ENCODE measurements at regions not wholly inside any gene's neighbourhood (a gene's known extent, or its start where the extent isn't known, plus 50 kb on each side); places are given as distances from the start of the nearest gene placed in this dataset.
"Not testable (repeated sequence)": the region's sequence is repeated elsewhere in the genome, so short reads cannot be mapped to it uniquely, and the experiment has no call there.

DNA sequence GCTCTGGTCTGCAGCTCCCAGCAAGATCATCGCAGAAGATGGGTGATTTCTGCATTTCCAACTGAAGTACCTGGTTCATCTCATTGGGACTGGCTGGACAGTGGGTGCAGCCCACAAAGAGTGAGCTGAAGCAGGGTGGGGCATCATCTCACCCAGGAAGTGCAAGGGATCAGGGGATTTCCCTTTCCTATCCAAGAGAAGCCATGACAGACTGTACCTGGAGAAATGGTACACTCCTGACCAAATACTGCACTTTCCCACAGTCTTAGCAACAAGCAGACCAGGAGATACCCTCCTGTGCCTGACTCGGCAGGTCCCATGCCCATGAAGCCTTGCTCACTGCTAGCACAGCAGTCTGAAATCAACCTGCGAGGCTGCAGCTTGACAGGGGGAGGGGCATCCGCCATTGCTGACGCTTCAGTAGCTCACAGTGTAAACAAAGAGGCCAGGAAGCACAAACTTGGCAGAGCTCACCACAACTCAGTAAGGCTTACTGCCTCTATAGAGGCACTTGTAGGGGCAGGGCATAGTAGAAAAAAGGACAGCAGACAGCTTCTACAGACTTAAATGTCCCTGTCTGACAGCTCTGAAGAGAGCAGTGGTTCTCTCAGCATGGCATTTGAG lies 60.5 kb downstream of the AREG start:
- DNase-seq (ENCODE audit: low read depth in 1 of 2, low spot score in 1 of 2) = not testable (repeated sequence)

DNA sequence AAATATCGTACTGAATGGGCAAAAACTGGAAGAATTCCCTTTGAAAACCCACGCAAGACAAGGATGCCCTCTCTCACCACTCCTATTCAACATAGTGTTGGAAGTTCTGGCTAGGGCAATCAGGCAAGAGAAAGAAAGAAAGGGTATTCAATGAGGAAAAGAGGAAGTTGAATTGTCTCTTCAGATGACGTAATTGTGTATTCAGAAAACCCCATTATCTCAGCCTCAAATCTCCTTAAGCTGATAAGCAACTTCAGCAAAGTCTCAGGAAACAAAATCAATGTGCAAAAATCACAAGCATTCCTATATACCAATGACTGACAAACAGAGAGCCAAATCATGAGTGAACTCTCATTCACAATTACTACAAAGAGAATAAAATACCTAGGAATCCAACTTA lies 64.4 kb downstream of the AREG start:
- not testable (repeated sequence) for DNase-seq (ENCODE audit: low read depth in 1 of 2, low spot score in 1 of 2)

DNA sequence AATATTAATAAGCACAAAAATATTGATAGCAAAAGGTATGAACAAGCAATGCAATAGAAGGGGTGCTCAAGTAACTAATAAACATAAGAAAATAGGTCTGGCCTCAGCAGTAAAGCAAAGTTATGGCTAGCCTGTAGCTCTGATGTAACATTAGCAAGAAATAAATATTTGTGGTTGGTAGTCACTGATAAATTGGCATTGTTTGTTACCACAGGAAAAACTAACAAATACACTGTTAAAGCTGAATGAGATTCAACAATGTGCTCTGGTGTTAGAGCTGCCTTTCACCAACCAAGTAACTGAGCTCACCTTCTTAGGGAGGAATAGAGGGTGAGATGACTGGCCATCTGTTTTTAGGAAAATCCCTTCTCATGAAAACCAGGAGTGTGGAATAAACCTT lies 71.4 kb downstream of the AREG start:
- DNase-seq (ENCODE audit: low read depth in 1 of 2, low spot score in 1 of 2) = no peak

DNA sequence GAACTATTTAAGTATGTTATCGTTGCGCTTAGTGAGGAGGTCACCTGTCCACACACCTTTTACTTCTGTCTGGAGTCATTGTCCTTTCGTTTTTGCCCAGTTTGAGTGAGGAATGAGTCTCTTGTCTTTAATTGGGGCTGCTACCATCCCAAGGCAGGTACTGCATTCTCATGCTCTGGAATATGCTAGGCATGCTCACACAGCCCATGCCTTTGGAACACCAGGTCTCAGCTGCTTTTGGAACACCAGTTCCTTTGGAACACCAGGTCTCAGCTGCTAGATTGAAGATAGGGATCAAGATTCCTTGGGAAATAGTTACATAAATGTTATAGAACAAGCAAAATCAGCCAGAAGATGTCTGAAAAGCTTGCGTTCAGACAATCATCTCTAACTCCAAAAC lies 73.1 kb downstream of the AREG start:
- no peak for DNase-seq (ENCODE audit: low read depth in 1 of 2, low spot score in 1 of 2)

DNA sequence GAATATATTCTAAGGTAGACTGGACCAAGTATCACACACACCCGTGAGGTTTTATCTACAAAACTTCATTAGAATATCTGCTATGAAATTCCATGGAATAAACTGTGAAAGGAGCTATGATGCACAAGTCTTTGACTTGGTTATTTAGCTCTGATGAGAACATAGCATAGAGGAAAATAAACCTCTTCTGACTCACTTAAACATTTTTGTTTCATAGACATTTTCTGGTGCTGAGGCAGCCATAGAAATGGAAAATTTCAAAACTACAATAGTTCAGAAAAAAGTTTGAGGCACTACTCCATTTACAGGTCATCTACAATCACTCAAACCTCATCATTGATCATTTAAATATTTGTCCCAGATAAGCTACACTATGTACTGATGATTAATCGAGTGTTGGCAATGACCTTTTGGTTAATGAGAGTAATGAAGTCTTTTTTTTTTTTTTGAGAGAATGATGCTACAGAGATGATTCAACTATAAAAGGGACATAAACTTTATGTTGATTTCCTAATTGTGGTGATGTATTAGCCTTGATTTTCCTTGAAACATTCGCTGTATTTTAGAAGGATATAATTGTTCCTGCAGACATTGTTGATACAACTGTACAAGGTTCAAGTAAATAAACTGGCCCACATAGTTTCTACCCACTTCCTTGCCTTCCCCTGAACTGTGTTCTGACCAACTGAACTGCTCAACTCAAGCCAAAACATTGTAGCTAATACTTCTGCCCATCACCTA lies 77.5 kb downstream of the AREG start:
- no peak for DNase-seq (ENCODE audit: low read depth in 1 of 2, low spot score in 1 of 2)

DNA sequence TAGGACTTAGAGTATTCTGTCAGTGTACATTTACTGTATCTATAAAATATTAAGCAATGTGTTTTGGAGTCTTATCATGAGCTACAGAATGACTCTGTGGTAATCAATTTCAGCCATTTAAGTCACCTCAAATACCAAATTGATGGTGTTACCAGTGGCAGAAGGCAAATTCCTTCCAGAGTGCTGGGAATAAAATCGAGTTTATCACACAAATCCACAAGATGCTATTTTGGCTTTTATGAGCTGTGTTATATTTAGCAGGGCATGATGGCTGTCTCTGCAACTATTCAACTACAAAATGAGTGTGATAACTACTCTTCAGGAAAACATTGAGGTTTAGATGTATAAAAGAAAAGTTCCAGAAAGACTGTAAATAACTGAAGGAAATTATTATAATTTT lies 78.2 kb downstream of the AREG start:
- DNase-seq (ENCODE audit: low read depth in 1 of 2, low spot score in 1 of 2) = no peak

DNA sequence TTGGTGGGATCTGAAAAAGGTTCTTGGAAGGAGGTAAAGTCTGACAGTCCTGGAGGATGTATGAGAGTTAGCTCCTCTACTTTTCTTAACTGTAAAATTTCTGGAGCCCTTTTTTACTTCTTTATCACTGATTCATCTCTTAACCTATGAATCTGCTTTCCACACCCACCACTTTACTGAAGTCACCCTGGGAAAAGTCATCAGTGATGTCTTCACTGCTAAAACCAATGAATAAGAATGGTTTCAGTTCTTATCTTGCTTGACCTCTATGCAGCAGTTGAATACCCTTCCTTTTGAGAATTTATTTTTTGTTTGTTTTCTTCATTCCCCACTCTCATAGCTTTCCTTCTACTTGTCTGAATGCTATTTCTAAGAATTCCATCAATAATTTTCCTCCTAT lies 80.0 kb downstream of the AREG start:
- DNase-seq (ENCODE audit: low read depth in 1 of 2, low spot score in 1 of 2) = no peak

DNA sequence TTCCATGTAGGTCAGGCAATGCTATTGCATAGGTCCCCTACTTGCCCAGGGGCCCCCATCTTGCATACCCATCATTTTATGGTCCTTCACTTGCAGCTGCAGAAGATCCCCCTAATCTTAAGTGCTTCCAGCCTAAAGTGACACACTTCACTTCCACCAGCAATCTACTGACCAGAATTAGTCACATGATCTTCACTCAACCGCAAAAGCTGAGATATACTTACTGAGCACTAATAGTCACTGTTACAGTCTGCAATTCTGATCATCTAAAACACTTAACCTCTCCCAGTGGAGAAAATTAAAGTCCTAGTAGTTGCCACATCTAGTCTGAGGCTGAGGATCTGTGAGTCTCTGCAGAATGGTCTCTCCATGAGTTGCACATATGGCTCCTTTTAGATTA lies 82.1 kb downstream of the AREG start:
- DNase-seq (ENCODE audit: low read depth in 1 of 2, low spot score in 1 of 2) = no peak

DNA sequence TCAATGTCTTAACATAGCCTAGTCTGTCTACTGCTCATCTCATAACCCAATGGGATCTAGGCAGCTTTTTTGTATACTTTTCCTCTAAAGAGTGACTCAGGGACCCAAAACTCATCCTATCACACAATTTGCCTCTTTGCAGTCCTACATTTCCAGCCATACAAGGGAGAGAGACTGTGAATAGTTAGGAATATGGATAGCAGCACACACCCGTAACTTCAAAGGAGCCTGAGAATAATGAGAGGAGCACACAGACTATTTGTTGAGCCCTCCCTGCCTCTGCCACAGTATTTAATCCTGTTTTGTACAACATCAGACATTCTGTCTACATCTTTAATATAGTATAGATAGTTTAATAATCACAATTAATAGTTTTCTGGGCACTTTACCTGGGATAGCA lies 83.2 kb downstream of the AREG start:
- DNase-seq (ENCODE audit: low read depth in 1 of 2, low spot score in 1 of 2) = no peak

DNA sequence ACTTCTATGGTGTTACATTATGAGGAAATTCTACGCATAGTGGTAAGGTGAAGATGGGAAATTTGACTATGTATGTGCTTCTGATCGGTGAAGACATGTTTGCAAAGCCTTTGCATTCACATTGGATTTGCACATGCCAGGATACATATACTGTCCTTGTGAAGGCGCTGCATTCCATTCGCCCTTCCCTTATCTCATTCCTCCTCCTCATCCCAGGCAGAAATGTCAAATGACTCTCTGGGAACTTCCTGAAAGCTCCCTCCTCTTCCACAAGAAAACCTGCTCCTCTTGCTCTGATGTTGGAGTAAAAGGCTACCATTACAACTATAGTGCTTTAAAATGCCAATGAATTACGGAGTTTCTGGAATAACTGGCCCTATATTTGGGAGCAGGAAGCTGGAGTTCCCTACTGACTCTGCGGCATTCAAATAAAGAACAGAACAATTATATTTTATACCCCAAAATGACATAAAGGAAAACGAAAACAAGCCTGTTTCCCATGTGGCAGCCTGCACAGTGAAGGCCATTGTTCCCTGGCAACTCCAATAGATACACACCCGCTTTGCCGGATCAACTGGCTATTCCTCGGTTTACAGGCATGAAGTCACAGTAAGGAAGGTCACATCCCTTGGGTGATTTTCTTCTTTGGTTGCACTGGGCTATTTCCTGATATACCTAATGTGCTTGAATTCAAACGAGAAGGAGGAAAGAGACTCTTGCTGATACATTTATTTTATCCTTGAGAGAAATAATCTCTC lies 84.5 kb downstream of the AREG start:
- no peak for DNase-seq (ENCODE audit: low read depth in 1 of 2, low spot score in 1 of 2)

DNA sequence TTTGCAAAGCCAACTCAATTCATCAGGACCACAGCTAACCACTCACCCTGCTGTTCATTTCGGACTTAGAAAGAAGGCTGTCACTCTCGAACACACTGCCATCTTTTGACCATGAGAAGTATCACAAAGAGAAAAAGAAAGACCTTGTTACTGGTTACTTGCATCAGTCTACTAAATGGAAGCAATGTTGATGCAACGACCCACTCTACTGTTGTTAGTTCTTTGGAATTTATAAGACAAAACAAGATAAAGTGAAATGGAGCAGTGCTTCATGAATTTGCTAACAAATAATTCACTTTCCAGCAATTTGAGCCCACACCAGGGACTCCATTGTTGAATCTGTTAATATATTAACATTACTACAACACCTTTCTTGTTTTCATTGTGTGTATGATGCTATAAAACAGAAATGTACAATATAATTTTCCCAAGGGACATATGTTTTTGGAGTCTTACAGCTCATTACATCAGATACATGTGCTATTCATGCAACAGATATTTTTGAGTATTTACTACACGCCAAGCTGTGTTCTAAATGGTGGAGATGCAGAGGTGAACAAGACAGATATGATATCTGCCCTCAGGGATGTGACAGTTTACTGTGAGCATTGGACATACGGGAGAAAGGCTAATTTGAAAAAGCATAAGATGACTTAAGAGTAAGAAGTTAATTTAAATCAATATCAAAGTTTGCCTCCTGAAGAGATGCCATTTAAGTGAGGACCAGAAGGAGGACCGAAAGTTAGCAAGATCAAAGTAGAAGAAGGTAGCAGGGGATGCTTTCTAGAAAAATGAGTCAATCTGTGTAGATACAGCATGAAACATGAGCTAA lies 87.2 kb downstream of the AREG start:
- DNase-seq (ENCODE audit: low read depth in 1 of 2, low spot score in 1 of 2) = no peak

DNA sequence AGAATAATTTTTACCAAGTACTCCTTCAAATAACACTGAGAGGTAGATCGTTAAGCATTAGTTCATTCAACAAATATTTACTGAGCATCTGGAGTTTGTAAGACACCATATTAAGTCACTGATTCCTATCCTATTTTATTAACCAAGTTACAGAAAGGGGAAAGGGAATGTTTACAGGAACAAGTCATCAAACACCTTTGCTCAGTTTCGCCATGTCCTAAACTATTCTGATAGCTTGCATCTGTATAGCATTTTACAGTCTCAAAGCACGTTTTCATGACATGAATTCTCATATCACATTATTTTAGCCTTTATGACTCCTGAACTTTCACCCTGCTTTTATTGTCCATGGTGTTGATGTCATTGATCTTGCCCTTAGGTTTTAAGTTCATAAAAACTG lies 89.2 kb downstream of the AREG start:
- DNase-seq (ENCODE audit: low read depth in 1 of 2, low spot score in 1 of 2) = no peak

DNA sequence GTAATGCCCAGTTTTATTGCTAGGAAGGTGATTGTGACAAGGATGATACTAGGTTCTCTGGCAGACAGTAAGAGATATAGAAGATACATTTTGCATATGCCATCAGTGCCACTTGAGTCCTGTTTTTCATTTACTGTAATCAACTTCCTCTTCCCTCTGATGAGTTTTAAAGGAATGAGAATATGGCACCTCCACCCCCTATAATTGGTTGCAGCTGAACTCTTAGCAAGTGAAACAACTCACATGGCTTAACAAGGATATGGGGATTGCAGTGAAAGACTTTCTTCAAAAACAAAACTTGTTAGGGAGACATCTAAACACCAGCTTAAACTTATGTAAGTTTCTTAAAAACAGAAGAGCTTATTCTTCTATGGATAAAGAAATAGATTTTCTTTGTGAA lies 90.0 kb downstream of the AREG start:
- DNase-seq (ENCODE audit: low read depth in 1 of 2, low spot score in 1 of 2) = no peak

DNA sequence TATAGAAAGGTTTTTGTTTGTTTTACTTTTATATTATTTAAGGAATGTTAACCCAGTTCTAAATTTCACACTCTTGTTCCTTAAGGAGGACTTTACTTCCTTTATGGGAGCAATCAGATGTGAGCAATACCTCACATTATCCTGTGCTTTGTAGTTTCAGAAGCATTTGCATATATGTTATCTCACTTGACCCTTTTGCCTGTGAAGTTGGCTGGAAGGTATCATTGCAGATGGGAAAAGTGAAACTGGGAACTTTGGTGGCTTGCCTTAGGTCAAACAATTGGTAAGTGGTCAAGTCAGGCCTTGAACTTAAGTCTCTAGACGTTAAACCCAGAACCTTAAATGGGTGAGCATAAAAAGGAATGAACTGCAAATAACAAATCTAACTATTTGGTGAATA lies 90.6 kb downstream of the AREG start:
- DNase-seq (ENCODE audit: low read depth in 1 of 2, low spot score in 1 of 2) = no peak

DNA sequence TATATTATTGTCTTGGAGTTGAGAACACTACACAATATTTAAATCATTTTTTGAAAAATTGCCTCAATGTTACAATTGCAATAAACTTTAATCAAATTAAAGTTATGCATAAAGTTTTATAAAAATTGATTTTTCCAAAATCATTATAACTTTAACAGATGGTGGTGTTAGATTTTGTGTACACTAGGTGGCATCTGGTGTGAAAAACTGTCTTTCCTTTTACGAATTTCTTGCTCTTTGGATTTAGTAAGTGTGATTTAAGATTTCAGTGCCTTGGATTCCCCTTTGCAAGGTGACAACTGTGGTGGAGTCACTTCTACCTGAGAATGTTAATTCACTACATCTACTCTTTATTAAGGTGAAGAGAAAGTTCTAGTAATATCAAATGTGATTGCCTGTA lies 91.6 kb downstream of the AREG start:
- no peak for DNase-seq (ENCODE audit: low read depth in 1 of 2, low spot score in 1 of 2)

DNA sequence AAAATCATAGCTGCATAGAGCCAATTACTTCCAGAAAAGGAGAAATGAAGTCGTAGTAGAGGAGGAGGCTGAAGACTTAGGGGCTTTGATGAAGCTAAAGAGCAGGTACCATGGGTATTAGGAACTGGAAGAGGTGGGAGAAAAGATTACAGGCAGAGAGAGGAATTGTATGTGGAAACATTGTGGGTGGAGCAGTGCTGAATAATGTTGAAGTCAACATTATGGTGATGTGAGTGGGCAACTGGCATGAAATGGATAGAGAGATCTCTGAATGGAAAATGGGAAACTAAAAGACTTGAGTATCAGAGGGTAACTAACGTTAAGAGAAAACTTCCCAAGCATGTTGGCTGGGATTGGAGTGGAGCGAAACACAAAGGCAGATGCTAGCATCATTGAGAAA lies 92.5 kb downstream of the AREG start:
- DNase-seq (ENCODE audit: low read depth in 1 of 2, low spot score in 1 of 2) = no peak

DNA sequence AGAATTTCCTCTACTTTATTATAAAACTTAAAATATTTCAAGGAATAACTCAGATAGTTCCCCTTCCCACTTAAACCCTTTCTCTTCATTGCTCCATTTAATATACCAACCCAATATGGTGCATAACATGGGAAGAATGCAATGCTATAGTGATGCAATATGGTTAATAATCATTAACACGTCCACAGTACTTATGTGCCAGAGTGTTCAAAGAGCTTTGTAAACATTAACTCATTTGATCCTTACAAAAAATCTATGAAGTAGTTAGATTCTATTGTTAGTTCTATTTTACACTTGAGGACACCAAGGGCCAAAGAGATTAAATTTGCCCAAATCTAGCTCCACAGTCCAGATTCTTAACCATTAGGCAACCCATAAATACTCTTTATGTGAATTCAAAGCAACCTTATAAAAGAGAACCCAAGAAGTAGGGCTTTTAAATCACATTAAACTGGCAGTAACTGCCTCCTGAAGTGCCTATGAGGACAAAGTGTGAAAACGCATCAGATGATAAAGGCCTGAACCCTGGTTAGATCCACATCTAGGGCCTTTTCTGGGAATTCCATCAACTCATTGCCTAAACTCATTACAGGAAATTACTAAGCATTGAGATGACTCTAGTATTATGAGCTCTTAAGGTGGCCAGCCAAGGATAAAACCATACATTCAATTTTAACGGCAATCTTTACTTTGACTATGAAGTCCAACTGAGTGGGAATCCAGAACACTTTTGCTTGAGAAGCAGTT lies 94.3 kb downstream of the AREG start:
- DNase-seq (ENCODE audit: low read depth in 1 of 2, low spot score in 1 of 2) = no peak

DNA sequence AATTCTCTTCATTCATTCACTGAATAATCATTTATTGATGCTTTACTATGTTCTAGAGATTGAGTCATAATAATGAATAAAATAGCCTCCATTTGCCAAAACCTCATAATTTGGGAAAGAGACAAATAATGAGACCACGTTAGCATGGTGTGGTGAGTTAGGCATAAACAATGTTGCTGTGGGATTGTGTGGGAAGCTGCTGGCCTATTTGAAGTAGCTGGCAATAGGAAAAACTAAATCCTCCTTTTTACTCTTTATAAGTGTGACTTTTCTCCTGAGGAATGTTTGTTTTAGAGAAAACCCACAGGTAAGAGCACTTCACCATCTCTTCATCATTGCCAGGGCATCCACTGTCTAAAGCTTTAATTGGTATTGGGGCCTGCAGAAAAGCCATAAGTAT lies 95.3 kb downstream of the AREG start:
- no peak for DNase-seq (ENCODE audit: low read depth in 1 of 2, low spot score in 1 of 2)

DNA sequence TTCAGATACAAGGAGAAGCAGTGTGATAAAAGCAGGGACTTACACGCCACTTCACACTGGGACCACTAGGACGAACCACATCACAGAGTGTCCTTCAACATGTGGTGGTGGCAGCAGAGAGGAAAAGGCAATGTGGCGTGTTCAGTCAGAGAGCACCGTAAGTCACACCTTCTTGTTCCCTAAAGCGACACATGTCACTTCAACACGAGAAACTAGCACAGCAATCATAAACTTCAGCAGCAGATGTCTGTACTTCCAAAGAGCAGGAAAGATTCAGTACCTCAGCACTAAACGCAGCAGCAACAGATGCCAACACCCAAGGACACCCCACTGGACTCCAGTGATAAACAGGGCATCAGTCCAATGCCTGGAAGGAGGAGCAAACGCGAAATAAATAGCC lies 96.7 kb downstream of the AREG start:
- no peak for DNase-seq (ENCODE audit: low read depth in 1 of 2, low spot score in 1 of 2)

DNA sequence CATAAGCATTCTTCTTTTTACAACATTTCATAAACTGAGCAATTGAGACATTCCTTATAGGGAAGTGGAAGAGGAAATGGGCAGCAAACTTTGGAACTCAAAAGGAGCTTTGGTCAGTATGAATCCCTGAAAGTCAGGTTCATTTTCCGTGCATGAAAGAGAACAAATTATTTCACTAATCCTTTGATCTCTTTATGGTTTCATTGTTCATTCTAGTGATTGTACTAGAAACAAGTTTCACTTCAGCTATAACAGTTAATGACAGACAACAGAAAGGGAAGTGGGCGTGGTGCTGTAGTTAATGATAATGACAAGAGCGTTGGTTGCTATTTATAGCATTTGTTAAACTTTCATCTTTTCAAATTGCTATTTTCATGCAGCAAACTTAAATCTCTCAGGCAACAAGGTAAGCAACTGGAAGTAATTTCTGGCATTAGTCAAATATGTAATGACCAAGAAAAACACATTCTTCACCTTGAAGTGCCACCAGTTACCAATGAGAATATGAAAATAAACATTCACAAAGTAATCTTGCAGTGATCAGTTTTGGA lies 98.4 kb downstream of the AREG start:
- DNase-seq (ENCODE audit: low read depth in 1 of 2, low spot score in 1 of 2) = no peak

DNA sequence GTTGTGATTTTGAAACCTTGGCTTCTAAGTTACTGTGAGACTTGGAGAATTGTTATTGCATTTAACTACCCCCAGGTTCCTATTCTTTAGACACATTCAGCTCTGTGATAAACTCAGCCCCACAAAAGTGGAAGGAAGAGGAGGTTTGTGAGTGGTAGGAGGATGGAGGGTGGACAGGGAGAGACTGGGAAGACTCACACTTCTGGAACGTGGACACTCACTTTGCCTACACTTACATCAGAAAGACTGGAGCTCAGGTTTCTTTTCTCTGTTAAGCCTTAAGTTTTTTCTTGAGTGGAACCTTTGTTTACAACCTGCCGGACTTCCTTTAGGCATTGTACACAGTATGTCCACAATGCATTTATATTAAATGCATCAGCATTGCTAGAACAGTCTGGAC lies 99.0 kb downstream of the AREG start:
- no peak for DNase-seq (ENCODE audit: low read depth in 1 of 2, low spot score in 1 of 2)
